ENCODE measurements at regions not wholly inside any gene's neighbourhood (a gene's known extent, or its start where the extent isn't known, plus 50 kb on each side); places are given as distances from the start of the nearest gene placed in this dataset.

GRCh38 chr2:59963157-59963556, 590.3 kb downstream of the BCL11A start:
- TF ChIP-seq EZH2 (IDR thresholded peaks at IDR 0.05; ENCODE audit: insufficient read depth, poor library complexity, severe bottlenecking) (no peak), EZH2phosphoT487 (IDR thresholded peaks at IDR 0.05; ENCODE audit: insufficient read depth, low read depth) (no peak)

Data from GM23248 (cell line).